SK-N-SH treated with all-trans-retinoic acid at 6 μM for 48 hours (cell line): ENCODE measurements at regions not wholly inside any gene's neighbourhood (a gene's known extent, or its start where the extent isn't known, plus 50 kb on each side); places are given as distances from the start of the nearest gene placed in this dataset.
A peak's percentile ranks its signal among the peaks of the same experiment; 100 is the strongest.

Source experiments
- ATAC-seq: fragments of 200-7000 bp; cut with Tn5 transposase; 3 replicates; pipeline ENCODE4 v1.9.1; 2020; ENCODE audit warnings: mild to moderate bottlenecking, moderate library complexity
- ARNTL ChIP-seq: fragments of 450-650 bp; formaldehyde crosslinking; IDR thresholded peaks from 2 replicates; pipeline ENCODE4 v1.5.0; 2020; ENCODE audit warnings: low read depth, mild to moderate bottlenecking, moderate library complexity, borderline replicate concordance
- BACH2 ChIP-seq: fragments of 250-450 bp; sonication (Bioruptor Pico); IDR thresholded peaks from 2 replicates; pipeline ENCODE4 v1.9.0; 2021; ENCODE audit warnings: mild to moderate bottlenecking, borderline replicate concordance
- CREB5 ChIP-seq: fragments of 250-450 bp; sonication (Bioruptor Pico); IDR thresholded peaks from 2 replicates; pipeline ENCODE4 v1.5.1; 2020; ENCODE audit warnings: low read depth, mild to moderate bottlenecking, moderate library complexity
- CSDC2 ChIP-seq: fragments of 250-450 bp; sonication (Bioruptor Pico); IDR thresholded peaks from 2 replicates; pipeline ENCODE4 v1.5.0; 2020; ENCODE audit warnings: mild to moderate bottlenecking, moderate library complexity
- CSRNP3 ChIP-seq: fragments of 250-450 bp; sonication (Bioruptor Pico); IDR thresholded peaks from 2 replicates; pipeline ENCODE4 v1.5.1; 2021; ENCODE audit warnings: mild to moderate bottlenecking, moderate library complexity
- ESRRG ChIP-seq: fragments of 250-450 bp; sonication (Bioruptor Pico); IDR thresholded peaks from 2 replicates; pipeline ENCODE4 v1.6.1; 2021; ENCODE audit warnings: mild to moderate bottlenecking
- GLIS3 ChIP-seq: fragments of 250-450 bp; sonication (Bioruptor Pico); IDR thresholded peaks from 2 replicates; pipeline ENCODE4 v1.5.0; 2020; ENCODE audit warnings: mild to moderate bottlenecking, moderate library complexity
- ISL1 ChIP-seq: fragments of 250-450 bp; sonication (Bioruptor Pico); IDR thresholded peaks from 2 replicates; pipeline ENCODE4 v2.1.2; 2022; ENCODE audit warnings: mild to moderate bottlenecking, moderate library complexity
- OSR1 ChIP-seq: fragments of 250-450 bp; sonication (Bioruptor Pico); IDR thresholded peaks from 2 replicates; pipeline ENCODE4 v1.8.0; 2022; ENCODE audit warnings: moderate library complexity, mild to moderate bottlenecking, inconsistent platforms
- PATZ1 ChIP-seq: fragments of 250-450 bp; sonication (Bioruptor Pico); IDR thresholded peaks from 2 replicates; pipeline ENCODE4 v1.8.0; 2020; ENCODE audit warnings: mild to moderate bottlenecking, moderate library complexity, borderline replicate concordance
- POU6F1 ChIP-seq: fragments of 250-450 bp; sonication (Bioruptor Pico); IDR thresholded peaks from 2 replicates; pipeline ENCODE4 v1.8.0; 2021; ENCODE audit warnings: low read depth, mild to moderate bottlenecking, moderate library complexity, borderline replicate concordance
- PPARA ChIP-seq: fragments of 250-450 bp; sonication (Bioruptor Pico); IDR thresholded peaks from 2 replicates; pipeline ENCODE4 v1.5.0; 2020; ENCODE audit warnings: mild to moderate bottlenecking, borderline replicate concordance
- RARB ChIP-seq: fragments of 250-450 bp; sonication (Bioruptor Pico); IDR thresholded peaks from 2 replicates; pipeline ENCODE4 v1.8.0; 2021; ENCODE audit warnings: mild to moderate bottlenecking, moderate library complexity
- SNAI2 ChIP-seq: fragments of 250-450 bp; sonication (Bioruptor Pico); IDR thresholded peaks from 2 replicates; pipeline ENCODE4 v1.5.0; 2020; ENCODE audit warnings: mild to moderate bottlenecking, moderate library complexity
- TCF4 ChIP-seq: fragments of 250-450 bp; sonication (Bioruptor Pico); IDR thresholded peaks from 2 replicates; pipeline ENCODE4 v1.8.0; 2021; ENCODE audit warnings: mild to moderate bottlenecking, moderate library complexity, borderline replicate concordance
- TOX ChIP-seq: fragments of 250-450 bp; sonication (Bioruptor Pico); IDR thresholded peaks from 2 replicates; pipeline ENCODE4 v1.8.0; 2021; ENCODE audit warnings: mild to moderate bottlenecking, moderate library complexity, borderline replicate concordance
- TSHZ2 ChIP-seq: fragments of 250-450 bp; sonication (Bioruptor Pico); IDR thresholded peaks from 2 replicates; pipeline ENCODE4 v1.5.0; 2020; ENCODE audit warnings: mild to moderate bottlenecking, moderate library complexity
- ZC3H10 ChIP-seq: fragments of 250-450 bp; sonication (Bioruptor Pico); IDR thresholded peaks from 2 replicates; pipeline ENCODE4 v1.5.1; 2021; ENCODE audit warnings: mild to moderate bottlenecking, moderate library complexity
- ZFP3 ChIP-seq: fragments of 250-450 bp; sonication (Bioruptor Pico); IDR thresholded peaks from 2 replicates; pipeline ENCODE4 v1.5.0; 2020; ENCODE audit warnings: mild to moderate bottlenecking, moderate library complexity
- ZFP30 ChIP-seq: fragments of 450-650 bp; formaldehyde crosslinking; IDR thresholded peaks from 2 replicates; pipeline ENCODE4 v1.5.0; 2022; ENCODE audit warnings: mild to moderate bottlenecking, moderate library complexity
- ZNF565 ChIP-seq: fragments of 450-650 bp; formaldehyde crosslinking; conservative IDR thresholded peaks from 2 replicates; pipeline ENCODE4 v1.5.0; 2020; ENCODE audit warnings: low read depth, mild to moderate bottlenecking, moderate library complexity
- ZNF8 ChIP-seq: fragments of 450-650 bp; formaldehyde crosslinking; IDR thresholded peaks from 2 replicates; pipeline ENCODE4 v1.5.0; 2020; ENCODE audit warnings: mild to moderate bottlenecking, moderate library complexity

GRCh38 chr2:220336771-220337170 is 709.3 kb downstream of the SLC4A3 start:
- peak; percentile 61 for ATAC-seq
- TF ChIP-seq ESRRG (CRISPR knock-in tag) (no peak), ZFP3 (CRISPR knock-in tag) (no peak), ZFP30 (CRISPR knock-in tag) (no peak), ZC3H10 (CRISPR knock-in tag) (no peak), ARNTL (CRISPR knock-in tag) (no peak), PPARA (CRISPR knock-in tag) (no peak), POU6F1 (no peak), RARB (no peak), BACH2 (no peak), OSR1 (CRISPR knock-in tag) (no peak), CSDC2 (CRISPR knock-in tag) (no peak), ISL1 (CRISPR knock-in tag) (no peak), SNAI2 (CRISPR knock-in tag) (no peak), TCF4 (no peak), ZNF8 (CRISPR knock-in tag) (no peak)

GRCh38 chr2:220337611-220338440 is 710.4 kb downstream of the SLC4A3 start:
- TF ChIP-seq RARB (no peak), CSRNP3 (CRISPR knock-in tag) (no peak), CSDC2 (CRISPR knock-in tag) (no peak), PPARA (CRISPR knock-in tag) (no peak), PATZ1 (no peak), ISL1 (CRISPR knock-in tag) (no peak), GLIS3 (no peak), OSR1 (CRISPR knock-in tag) (no peak), ZFP30 (CRISPR knock-in tag) (no peak), ARNTL (CRISPR knock-in tag) (no peak), CREB5 (CRISPR knock-in tag) (no peak), ZNF565 (CRISPR knock-in tag) (no peak), ESRRG (CRISPR knock-in tag) (no peak), ZFP3 (CRISPR knock-in tag) (no peak), TCF4 (no peak), ZNF8 (CRISPR knock-in tag) (no peak), BACH2 (no peak), TSHZ2 (no peak), SNAI2 (CRISPR knock-in tag) (no peak), TOX (CRISPR knock-in tag) (no peak)
- ATAC-seq: no peak
